H1 (cell line): ENCODE measurements at regions not wholly inside any gene's neighbourhood (a gene's known extent, or its start where the extent isn't known, plus 50 kb on each side); places are given as distances from the start of the nearest gene placed in this dataset.

Source experiments
- EGR1 ChIP-seq: IDR thresholded peaks from 2 replicates; pipeline ENCODE4 v1.6.1; 2011; ENCODE audit warnings: low read depth, low read length, borderline replicate concordance
- POLR2A ChIP-seq, 2 experiments: IDR thresholded peaks; 1 replicate in 1 of 2; 2 replicates in 1 of 2; pipeline ENCODE4 v1.6.1; 2011; ENCODE audit warnings: low read depth in 2 of 2, low read length in 2 of 2, mild to moderate bottlenecking in 2 of 2; ENCODE audit errors: control extremely low read depth in 1 of 2
- SIX5 ChIP-seq: IDR thresholded peaks from 2 replicates; pipeline ENCODE4 v1.6.1; 2011; ENCODE audit warnings: mild to moderate bottlenecking, low read depth, low read length

- TF ChIP-seq SIX5, result no peak
- no peak for TF ChIP-seq POLR2A (IDR thresholded peaks at IDR 0.05; ENCODE audit: control extremely low read depth in 1 of 2, low read depth in 2 of 2, low read length in 2 of 2)
- no peak for TF ChIP-seq EGR1
Observed at GRCh38 chr3:165443664-165444063, 247.5 kb upstream of the SLITRK3 start.
